Astrocyte of the spinal cord (primary cell): ENCODE measurements at regions not wholly inside any gene's neighbourhood (a gene's known extent, or its start where the extent isn't known, plus 50 kb on each side); places are given as distances from the start of the nearest gene placed in this dataset.
A peak's percentile ranks its signal among the peaks of the same experiment; 100 is the strongest.

Source experiments
- DNase-seq: peaks from one replicate; pipeline ENCODE4 v3.0.0; 2011; ENCODE audit warnings: low read depth, low spot score
- H3K4me3 ChIP-seq: 2 replicates; pipeline ENCODE4 v1.5.1; 2011; ENCODE audit warnings: low read depth, mild to moderate bottlenecking, low read length, moderate library complexity
- CTCF ChIP-seq: IDR thresholded peaks from 2 replicates; pipeline ENCODE4 v1.5.1; 2012; ENCODE audit warnings: low read depth, mild to moderate bottlenecking, low read length, inconsistent platforms
- in situ Hi-C: cut with HindIII; loops from 2 replicates; pipeline ENCODE4 v1.10.0; 2017; ENCODE audit warnings: low sequenced_read_pairs

- in situ Hi-C loops = no loop called here
These were observed 453.7 kb upstream of the HTR2A start for GRCh38 chr13:47350334-47351124.

GRCh38 chr13:47349211-47349610, 452.4 kb upstream of the HTR2A start:
- no peak for DNase-seq
- TF ChIP-seq CTCF = no peak
- in situ Hi-C loops = no loop called here
- no peak overlapping the region for H3K4me3 ChIP-seq

More at GRCh38 chr13:47350334-47351124, 453.7 kb upstream of the HTR2A start:
- no peak for TF ChIP-seq CTCF
- H3K4me3 ChIP-seq = no peak overlapping the region
- DNase-seq = no peak

- DNase-seq = peak; percentile 99
- no peak for TF ChIP-seq CTCF
- no peak overlapping the region for H3K4me3 ChIP-seq
- in situ Hi-C loops = no loop called here
These were observed 441.1 kb upstream of the HTR2A start for GRCh38 chr13:47337781-47338507.

- in situ Hi-C loops = no loop called here
- no peak for TF ChIP-seq CTCF
- H3K4me3 ChIP-seq = no peak overlapping the region
- DNase-seq = peak; percentile 98
These were observed 437.3 kb upstream of the HTR2A start for GRCh38 chr13:47334173-47334572.

GRCh38 chr13:47332149-47332548, 435.3 kb upstream of the HTR2A start:
- in situ Hi-C loops = no loop called here
- no peak overlapping the region for H3K4me3 ChIP-seq
- TF ChIP-seq CTCF = no peak
- DNase-seq = peak; percentile 51

GRCh38 chr13:47330031-47330430, 433.2 kb upstream of the HTR2A start:
- H3K4me3 ChIP-seq = no peak overlapping the region
- TF ChIP-seq CTCF = no peak
- in situ Hi-C loops = no loop called here
- DNase-seq = no peak
